ENCODE measurements at regions not wholly inside any gene's neighbourhood (a gene's known extent, or its start where the extent isn't known, plus 50 kb on each side); places are given as distances from the start of the nearest gene placed in this dataset.
"Not testable (repeated sequence)": the region's sequence is repeated elsewhere in the genome, so short reads cannot be mapped to it uniquely, and the experiment has no call there.

GRCh38 chr1:245019910-245020486 is 134.8 kb upstream of the KIF26B start:
- no peaks in the 10 kb centered on the region for H3K9me3 Mint-ChIP-seq
- no peaks in the 10 kb centered on the region for H3K27me3 Mint-ChIP-seq
- peaks cover 6% of the 10 kb centered on the region for H3K36me3 Mint-ChIP-seq
- no peak overlapping the region for H3K4me3 Mint-ChIP-seq
- ATAC-seq = no peak
- H3K4me1 Mint-ChIP-seq = peaks cover 6% of the 10 kb centered on the region
- H3K27ac Mint-ChIP-seq = no peak overlapping the region

GRCh38 chr1:245016700-245017099 is 138.1 kb upstream of the KIF26B start:
- no peak overlapping the region for H3K4me3 Mint-ChIP-seq
- H3K27me3 Mint-ChIP-seq = no peaks in the 10 kb centered on the region
- H3K9me3 Mint-ChIP-seq = no peaks in the 10 kb centered on the region
- H3K36me3 Mint-ChIP-seq = peaks cover 6% of the 10 kb centered on the region
- H3K27ac Mint-ChIP-seq = no peak overlapping the region
- H3K4me1 Mint-ChIP-seq = peaks cover 6% of the 10 kb centered on the region
- ATAC-seq = no peak

GRCh38 chr1:245015031-245015430 is 139.8 kb upstream of the KIF26B start:
- Mint-ChIP-seq H3K27ac (no peak overlapping the region), H3K27me3 (no peaks in the 10 kb centered on the region), H3K4me3 (no peak overlapping the region), H3K9me3 (no peaks in the 10 kb centered on the region), H3K4me1 (peaks cover 6% of the 10 kb centered on the region), H3K36me3 (peaks cover 12% of the 10 kb centered on the region)
- no peak for ATAC-seq

GRCh38 chr1:245014247-245015029 is 140.3 kb upstream of the KIF26B start:
- no peak for ATAC-seq
- Mint-ChIP-seq H3K27me3 (no peaks in the 10 kb centered on the region), H3K27ac (no peak overlapping the region)

GRCh38 chr1:245010018-245010614 is 144.7 kb upstream of the KIF26B start:
- H3K36me3 Mint-ChIP-seq = peaks cover 6% of the 10 kb centered on the region
- ATAC-seq = no peak
- H3K27ac Mint-ChIP-seq = no peak overlapping the region
- H3K9me3 Mint-ChIP-seq = no peaks in the 10 kb centered on the region
- H3K27me3 Mint-ChIP-seq = no peaks in the 10 kb centered on the region
- H3K4me3 Mint-ChIP-seq = no peak overlapping the region
- H3K4me1 Mint-ChIP-seq = no peaks in the 10 kb centered on the region

More at GRCh38 chr1:245014247-245015029, 140.3 kb upstream of the KIF26B start:
- Mint-ChIP-seq H3K4me3 (no peak overlapping the region), H3K36me3 (peaks cover 12% of the 10 kb centered on the region), H3K9me3 (no peaks in the 10 kb centered on the region), H3K4me1 (peaks cover 6% of the 10 kb centered on the region)

GRCh38 chr1:245008761-245009160 is 144.4 kb upstream of the HNRNPU start:
- H3K36me3 Mint-ChIP-seq = peaks cover 6% of the 10 kb centered on the region
- no peak overlapping the region for H3K4me3 Mint-ChIP-seq
- H3K27ac Mint-ChIP-seq = no peak overlapping the region
- no peaks in the 10 kb centered on the region for H3K4me1 Mint-ChIP-seq
- no peak for ATAC-seq
- no peaks in the 10 kb centered on the region for H3K27me3 Mint-ChIP-seq
- no peaks in the 10 kb centered on the region for H3K9me3 Mint-ChIP-seq

GRCh38 chr1:245007852-245008251 is 143.5 kb upstream of the HNRNPU start:
- Mint-ChIP-seq H3K36me3 (peaks cover 6% of the 10 kb centered on the region), H3K4me1 (no peaks in the 10 kb centered on the region), H3K27me3 (no peaks in the 10 kb centered on the region), H3K4me3 (no peak overlapping the region), H3K27ac (no peak overlapping the region), H3K9me3 (no peaks in the 10 kb centered on the region)
- no peak for ATAC-seq

- Mint-ChIP-seq H3K9me3 (no peaks in the 10 kb centered on the region), H3K36me3 (no peaks in the 10 kb centered on the region), H3K27ac (no peak overlapping the region), H3K4me1 (peaks cover 15% of the 10 kb centered on the region), H3K27me3 (no peaks in the 10 kb centered on the region), H3K4me3 (no peak overlapping the region)
- no peak for ATAC-seq
Measured at GRCh38 chr1:245003246-245003645, 138.9 kb upstream of the HNRNPU start.

GRCh38 chr1:245001252-245001651 is 136.9 kb upstream of the HNRNPU start:
- Mint-ChIP-seq H3K27ac (no peak overlapping the region), H3K4me1 (peaks cover 15% of the 10 kb centered on the region), H3K27me3 (no peaks in the 10 kb centered on the region), H3K36me3 (no peaks in the 10 kb centered on the region), H3K9me3 (no peaks in the 10 kb centered on the region), H3K4me3 (no peak overlapping the region)
- no peak for ATAC-seq

GRCh38 chr1:245000872-245001188 is 136.5 kb upstream of the HNRNPU start:
- peak overlapping the region; percentile 0 for H3K27ac Mint-ChIP-seq
- H3K4me3 Mint-ChIP-seq = no peak overlapping the region
- ATAC-seq = peak; percentile 48
- no peaks in the 10 kb centered on the region for H3K36me3 Mint-ChIP-seq
- H3K27me3 Mint-ChIP-seq = no peaks in the 10 kb centered on the region
- peaks cover 15% of the 10 kb centered on the region for H3K4me1 Mint-ChIP-seq
- no peaks in the 10 kb centered on the region for H3K9me3 Mint-ChIP-seq

GRCh38 chr1:244999644-245000043 is 135.3 kb upstream of the HNRNPU start:
- peaks cover 15% of the 10 kb centered on the region for H3K4me1 Mint-ChIP-seq
- not testable (repeated sequence) for H3K27ac Mint-ChIP-seq, ATAC-seq, H3K36me3 Mint-ChIP-seq, H3K27me3 Mint-ChIP-seq, H3K9me3 Mint-ChIP-seq, H3K4me3 Mint-ChIP-seq

GRCh38 chr1:244998717-244999346 is 134.5 kb upstream of the HNRNPU start:
- Mint-ChIP-seq H3K27ac (no peak overlapping the region), H3K9me3 (no peaks in the 10 kb centered on the region), H3K36me3 (no peaks in the 10 kb centered on the region), H3K4me1 (peaks cover 15% of the 10 kb centered on the region), H3K4me3 (no peak overlapping the region), H3K27me3 (no peaks in the 10 kb centered on the region)
- no peak for ATAC-seq

GRCh38 chr1:244995602-244996400 is 131.5 kb upstream of the HNRNPU start:
- Mint-ChIP-seq H3K27me3 (no peaks in the 10 kb centered on the region), H3K4me3 (no peak overlapping the region), H3K27ac (no peak overlapping the region), H3K9me3 (no peaks in the 10 kb centered on the region), H3K4me1 (peaks cover 8% of the 10 kb centered on the region), H3K36me3 (no peaks in the 10 kb centered on the region)
- no peak for ATAC-seq

GRCh38 chr1:244992833-244993232 is 128.5 kb upstream of the HNRNPU start:
- Mint-ChIP-seq H3K9me3 (no peaks in the 10 kb centered on the region), H3K36me3 (no peaks in the 10 kb centered on the region), H3K4me1 (no peaks in the 10 kb centered on the region), H3K27me3 (no peaks in the 10 kb centered on the region), H3K27ac (no peak overlapping the region), H3K4me3 (no peak overlapping the region)
- ATAC-seq = no peak

GRCh38 chr1:244989813-244990212 is 125.5 kb upstream of the HNRNPU start:
- Mint-ChIP-seq H3K36me3 (no peaks in the 10 kb centered on the region), H3K9me3 (no peaks in the 10 kb centered on the region), H3K4me1 (peaks cover 13% of the 10 kb centered on the region), H3K27me3 (no peaks in the 10 kb centered on the region), H3K27ac (no peak overlapping the region), H3K4me3 (no peak overlapping the region)
- no peak for ATAC-seq

Data from stimulated activated memory B cell treated with anti-CD40 and anti-IgM and Interleukin-4, amounts not matched to agents 10 μg/mL and 1 μg/mL and 100 μg/mL, for 72 hours (primary cell).